ENCODE measurements at regions not wholly inside any gene's neighbourhood (a gene's known extent, or its start where the extent isn't known, plus 50 kb on each side); places are given as distances from the start of the nearest gene placed in this dataset.

GRCh38 chr11:69972351-69972802, 105.7 kb upstream of the ANO1 start:
- H3K4me3 ChIP-seq (ENCODE audit: low read depth, low read length) = no peak overlapping the region
- H3K27ac ChIP-seq = no peak overlapping the region
- no peaks in the 10 kb centered on the region for H3K79me2 ChIP-seq
- no peaks in the 10 kb centered on the region for H3K27me3 ChIP-seq (ENCODE audit: control insufficient read depth, insufficient read depth, low read length)
- H3K4me2 ChIP-seq (ENCODE audit: low read length) = no peak overlapping the region
- no peak overlapping the region for H3K9ac ChIP-seq
- H3K4me1 ChIP-seq = no peaks in the 10 kb centered on the region
- no peaks in the 10 kb centered on the region for H3K36me3 ChIP-seq (ENCODE audit: control insufficient read depth, insufficient read depth, low read length)
- H2AFZ ChIP-seq = no peak overlapping the region
- no peaks in the 10 kb centered on the region for H3K9me3 ChIP-seq (ENCODE audit: control insufficient read depth, low read length)
- no peak for TF ChIP-seq CTCF (IDR thresholded peaks at IDR 0.05)

GRCh38 chr11:69974528-69974927, 103.6 kb upstream of the ANO1 start:
- H3K27me3 ChIP-seq (ENCODE audit: control insufficient read depth, insufficient read depth, low read length) = no peaks in the 10 kb centered on the region
- no peak overlapping the region for H3K27ac ChIP-seq
- H3K9me3 ChIP-seq (ENCODE audit: control insufficient read depth, low read length) = no peaks in the 10 kb centered on the region
- H3K79me2 ChIP-seq = no peaks in the 10 kb centered on the region
- TF ChIP-seq CTCF (IDR thresholded peaks at IDR 0.05) = no peak
- no peaks in the 10 kb centered on the region for H3K4me1 ChIP-seq
- H3K9ac ChIP-seq = no peak overlapping the region
- no peak overlapping the region for H3K4me3 ChIP-seq (ENCODE audit: low read depth, low read length)
- H3K4me2 ChIP-seq (ENCODE audit: low read length) = no peak overlapping the region
- H3K36me3 ChIP-seq (ENCODE audit: control insufficient read depth, insufficient read depth, low read length) = no peaks in the 10 kb centered on the region
- H2AFZ ChIP-seq = no peak overlapping the region

- Histone ChIP-seq H2AFZ (no peak overlapping the region), H3K4me1 (no peaks in the 10 kb centered on the region), H3K4me3 (ENCODE audit: low read depth, low read length) (no peak overlapping the region), H3K79me2 (no peaks in the 10 kb centered on the region), H3K9ac (no peak overlapping the region), H3K9me3 (ENCODE audit: control insufficient read depth, low read length) (no peaks in the 10 kb centered on the region), H3K27me3 (ENCODE audit: control insufficient read depth, insufficient read depth, low read length) (no peaks in the 10 kb centered on the region), H3K36me3 (ENCODE audit: control insufficient read depth, insufficient read depth, low read length) (no peaks in the 10 kb centered on the region), H3K27ac (no peak overlapping the region), H3K4me2 (ENCODE audit: low read length) (no peak overlapping the region)
- no peak for TF ChIP-seq CTCF (IDR thresholded peaks at IDR 0.05)
These were observed 102.3 kb upstream of the ANO1 start for GRCh38 chr11:69975822-69976221.

GRCh38 chr11:69976794-69977193, 101.3 kb upstream of the ANO1 start:
- no peaks in the 10 kb centered on the region for H3K79me2 ChIP-seq
- H3K27ac ChIP-seq = no peak overlapping the region
- no peaks in the 10 kb centered on the region for H3K27me3 ChIP-seq (ENCODE audit: control insufficient read depth, insufficient read depth, low read length)
- H3K9ac ChIP-seq = no peak overlapping the region
- no peak overlapping the region for H2AFZ ChIP-seq
- TF ChIP-seq CTCF (IDR thresholded peaks at IDR 0.05) = no peak
- no peaks in the 10 kb centered on the region for H3K36me3 ChIP-seq (ENCODE audit: control insufficient read depth, insufficient read depth, low read length)
- H3K4me2 ChIP-seq (ENCODE audit: low read length) = peak overlapping the region; percentile 35
- H3K4me1 ChIP-seq = no peaks in the 10 kb centered on the region
- no peak overlapping the region for H3K4me3 ChIP-seq (ENCODE audit: low read depth, low read length)
- H3K9me3 ChIP-seq (ENCODE audit: control insufficient read depth, low read length) = no peaks in the 10 kb centered on the region

- Histone ChIP-seq H3K27ac (no peak overlapping the region), H3K79me2 (no peaks in the 10 kb centered on the region), H3K9ac (no peak overlapping the region), H3K27me3 (ENCODE audit: control insufficient read depth, insufficient read depth, low read length) (no peaks in the 10 kb centered on the region), H2AFZ (no peak overlapping the region), H3K4me3 (ENCODE audit: low read depth, low read length) (no peak overlapping the region), H3K4me1 (no peaks in the 10 kb centered on the region), H3K9me3 (ENCODE audit: control insufficient read depth, low read length) (no peaks in the 10 kb centered on the region), H3K4me2 (ENCODE audit: low read length) (no peak overlapping the region), H3K36me3 (ENCODE audit: control insufficient read depth, insufficient read depth, low read length) (no peaks in the 10 kb centered on the region)
- TF ChIP-seq CTCF (IDR thresholded peaks at IDR 0.05) = no peak
These were observed 100.2 kb upstream of the ANO1 start for GRCh38 chr11:69977951-69978350.

All from parathyroid adenoma (tissue), 2 donors.